Keratinocyte (primary cell): ENCODE measurements at regions not wholly inside any gene's neighbourhood (a gene's known extent, or its start where the extent isn't known, plus 50 kb on each side); places are given as distances from the start of the nearest gene placed in this dataset.

Experiments
- DNase-seq: peaks from one replicate; pipeline ENCODE4 v3.0.0-alpha.2; 2011; ENCODE audit warnings: low read depth, missing footprints, low spot score
- FAIRE-seq: peaks from 2 replicates; lab custom pipeline; 2011; peaks lifted over from hg19 to GRCh38; lab: Jason Lieb, UNC
- H2AFZ ChIP-seq: 2 replicates; pipeline ENCODE4 v1.6.0; 2012; ENCODE audit warnings: low read length, control low read depth, inconsistent platforms; ENCODE audit not compliant: control insufficient read depth
- H3K27ac ChIP-seq: 2 replicates; pipeline ENCODE4 v1.5.1; 2011; ENCODE audit warnings: low read length; ENCODE audit not compliant: control insufficient read depth, insufficient read depth
- H3K27me3 ChIP-seq: 3 replicates; pipeline ENCODE4 v1.6.0; 2011; ENCODE audit warnings: low read length; ENCODE audit not compliant: control insufficient read depth, insufficient read depth; ENCODE audit errors: extremely low read depth
- H3K36me3 ChIP-seq, 2 experiments: 2 replicates in 1 of 2; 3 replicates in 1 of 2; pipeline ENCODE4 v1.5.1; 2011; ENCODE audit warnings: low read length in 2 of 2, mild to moderate bottlenecking in 1 of 2; ENCODE audit not compliant: control insufficient read depth in 2 of 2, insufficient read depth in 2 of 2; ENCODE audit errors: extremely low read depth in 1 of 2
- H3K4me1 ChIP-seq: 3 replicates; pipeline ENCODE4 v1.5.1; 2011; ENCODE audit warnings: low read length; ENCODE audit not compliant: control insufficient read depth, insufficient read depth; ENCODE audit errors: extremely low read depth
- H3K4me2 ChIP-seq: 3 replicates; pipeline ENCODE4 v1.6.0; 2011; ENCODE audit warnings: low read depth, low read length; ENCODE audit not compliant: control insufficient read depth, insufficient read depth; ENCODE audit errors: extremely low read depth
- H3K4me3 ChIP-seq, 3 experiments: fragments of 200-600 bp in 1 of 3; sonication (generic) in 1 of 3; 2 replicates in 2 of 3; 3 replicates in 1 of 3; pipeline ENCODE4 v1.5.1; 2011 to 2016; ENCODE audit warnings: low read length in 3 of 3, mild to moderate bottlenecking in 3 of 3, control low read depth in 2 of 3, inconsistent platforms in 1 of 3, low read depth in 1 of 3, mixed read lengths in 1 of 3, mixed run types in 1 of 3, moderate library complexity in 1 of 3; ENCODE audit not compliant: control insufficient read depth in 2 of 3, insufficient read depth in 2 of 3; ENCODE audit errors: extremely low read depth in 1 of 3
- H3K79me2 ChIP-seq: 2 replicates; pipeline ENCODE4 v1.6.0; 2012; ENCODE audit warnings: low read length; ENCODE audit not compliant: control insufficient read depth, insufficient read depth
- H3K9ac ChIP-seq: 3 replicates; pipeline ENCODE4 v1.6.0; 2011; ENCODE audit warnings: low read length; ENCODE audit not compliant: control insufficient read depth, insufficient read depth; ENCODE audit errors: extremely low read depth
- H3K9me1 ChIP-seq: 3 replicates; pipeline ENCODE4 v1.6.0; 2011; ENCODE audit warnings: low read length; ENCODE audit not compliant: control insufficient read depth, insufficient read depth; ENCODE audit errors: extremely low read depth
- H3K9me3 ChIP-seq: 2 replicates; pipeline ENCODE4 v1.5.1; 2012; ENCODE audit warnings: low read depth, low read length; ENCODE audit not compliant: control insufficient read depth
- H4K20me1 ChIP-seq: 3 replicates; pipeline ENCODE4 v1.6.0; 2011; ENCODE audit warnings: low read length; ENCODE audit not compliant: control insufficient read depth, insufficient read depth; ENCODE audit errors: extremely low read depth
- EZH2 ChIP-seq: IDR thresholded peaks from one replicate; pipeline ENCODE4 v1.6.1; 2012; ENCODE audit warnings: inconsistent platforms, mild to moderate bottlenecking, low read length, moderate library complexity
- dilution Hi-C: fragments of 300-500 bp; cut with MboI; formaldehyde crosslinking; loops from one replicate; pipeline ENCODE4 v1.7.0; 2020; ENCODE audit warnings: low sequenced_read_pairs; ENCODE audit not compliant: extremely low pct_ligation_motif_present
- TF ChIP-seq, protein P1 (sequence below), 3 experiments: IDR thresholded peaks in 1 of 3; conservative IDR thresholded peaks in 1 of 3; optimal IDR thresholded peaks in 1 of 3; 2 replicates in 2 of 3; 3 replicates in 1 of 3; pipeline versions ENCODE3 to v1.5.1; 2011; ENCODE audit warnings: low read length in 3 of 3, mild to moderate bottlenecking in 3 of 3, moderate library complexity in 2 of 3, control low read depth in 1 of 3, inconsistent platforms in 1 of 3; ENCODE audit not compliant: insufficient read depth in 2 of 3; ENCODE audit errors: extremely low read depth in 1 of 3

DNA sequence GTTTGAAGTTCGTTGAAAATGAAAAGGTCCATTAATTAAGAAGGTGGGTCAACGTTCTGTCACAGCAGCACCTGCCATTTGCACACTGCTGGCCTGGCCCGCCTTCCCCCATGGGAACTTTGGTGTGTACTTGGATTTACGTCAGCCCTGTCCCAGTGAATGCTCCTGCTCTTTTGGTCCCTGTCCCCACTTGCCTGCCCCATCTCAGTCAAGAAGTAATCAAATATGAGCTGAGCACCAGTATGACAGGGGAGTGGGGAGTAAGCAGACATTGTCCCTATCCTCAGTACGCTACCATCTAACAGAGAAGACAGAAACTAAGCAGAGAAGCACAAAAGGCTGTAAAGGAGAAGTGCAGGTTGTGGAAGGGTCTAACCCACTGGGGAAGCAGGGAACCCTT lies 65.1 kb downstream of the SLC4A3 start:
- FAIRE-seq: no peak
- dilution Hi-C loops: no loop called here

DNA sequence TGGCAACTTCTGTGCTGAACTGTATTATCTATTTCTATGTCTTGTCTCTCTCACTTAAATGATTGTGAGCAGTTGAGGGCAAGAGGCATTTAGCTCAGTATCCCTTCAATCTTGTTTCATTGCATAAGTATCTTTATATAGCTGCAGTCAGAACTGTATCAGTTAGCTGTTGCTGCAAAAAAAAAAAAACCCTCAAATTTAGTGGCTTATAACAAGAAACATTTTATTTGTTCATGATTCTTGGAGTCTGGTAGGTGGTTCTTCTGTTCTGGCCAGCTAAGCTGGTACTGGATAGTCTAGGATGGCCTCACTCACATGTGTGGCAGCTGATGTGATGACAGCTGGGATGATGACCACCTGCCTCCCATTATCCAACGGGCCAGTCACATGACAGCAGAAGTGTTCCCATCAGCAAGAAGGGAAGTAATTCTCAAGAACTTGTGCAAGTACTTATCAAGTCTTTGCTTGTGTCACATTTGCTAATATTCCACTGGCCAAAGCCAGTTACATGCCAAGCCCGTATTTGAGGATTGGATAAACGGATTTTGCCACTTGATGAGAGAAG lies 67.8 kb downstream of the SLC4A3 start:
- FAIRE-seq (no peak), DNase-seq (no peak)
- Histone ChIP-seq H3K9me3 (no peaks in the 10 kb centered on the region), H4K20me1 (no peaks in the 10 kb centered on the region), H3K36me3 (no peaks in the 10 kb centered on the region), H3K9me1 (no peaks in the 10 kb centered on the region), H3K4me3 (no peak overlapping the region), H3K79me2 (no peaks in the 10 kb centered on the region), H3K9ac (no peak overlapping the region), H3K4me2 (no peak overlapping the region), H3K27ac (no peak overlapping the region), H2AFZ (no peak overlapping the region), H3K4me1 (peaks cover 16% of the 10 kb centered on the region), H3K27me3 (no peaks in the 10 kb centered on the region)
- dilution Hi-C loops: no loop called here
- TF ChIP-seq, protein P1, sequence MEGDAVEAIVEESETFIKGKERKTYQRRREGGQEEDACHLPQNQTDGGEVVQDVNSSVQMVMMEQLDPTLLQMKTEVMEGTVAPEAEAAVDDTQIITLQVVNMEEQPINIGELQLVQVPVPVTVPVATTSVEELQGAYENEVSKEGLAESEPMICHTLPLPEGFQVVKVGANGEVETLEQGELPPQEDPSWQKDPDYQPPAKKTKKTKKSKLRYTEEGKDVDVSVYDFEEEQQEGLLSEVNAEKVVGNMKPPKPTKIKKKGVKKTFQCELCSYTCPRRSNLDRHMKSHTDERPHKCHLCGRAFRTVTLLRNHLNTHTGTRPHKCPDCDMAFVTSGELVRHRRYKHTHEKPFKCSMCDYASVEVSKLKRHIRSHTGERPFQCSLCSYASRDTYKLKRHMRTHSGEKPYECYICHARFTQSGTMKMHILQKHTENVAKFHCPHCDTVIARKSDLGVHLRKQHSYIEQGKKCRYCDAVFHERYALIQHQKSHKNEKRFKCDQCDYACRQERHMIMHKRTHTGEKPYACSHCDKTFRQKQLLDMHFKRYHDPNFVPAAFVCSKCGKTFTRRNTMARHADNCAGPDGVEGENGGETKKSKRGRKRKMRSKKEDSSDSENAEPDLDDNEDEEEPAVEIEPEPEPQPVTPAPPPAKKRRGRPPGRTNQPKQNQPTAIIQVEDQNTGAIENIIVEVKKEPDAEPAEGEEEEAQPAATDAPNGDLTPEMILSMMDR (optimal IDR thresholded peaks at IDR 0.05 in 1 of 3, IDR thresholded peaks at IDR 0.05 in 1 of 3, conservative IDR thresholded peaks at IDR 0.05 in 1 of 3; ENCODE audit: extremely low read depth in 1 of 3, insufficient read depth in 2 of 3, low read length in 3 of 3): no peak
- TF ChIP-seq EZH2: no peak

More for the DNA sequence above, 65.1 kb downstream of the SLC4A3 start:
- H3K36me3 ChIP-seq: no peaks in the 10 kb centered on the region
- H2AFZ ChIP-seq: no peak overlapping the region
- no peaks in the 10 kb centered on the region for H3K9me1 ChIP-seq
- H3K9me3 ChIP-seq: no peaks in the 10 kb centered on the region
- no peak overlapping the region for H3K4me2 ChIP-seq
- H3K79me2 ChIP-seq: no peaks in the 10 kb centered on the region
- H3K4me1 ChIP-seq: peaks cover 26% of the 10 kb centered on the region
- H3K27me3 ChIP-seq: no peaks in the 10 kb centered on the region
- H3K27ac ChIP-seq: no peak overlapping the region
- no peaks in the 10 kb centered on the region for H4K20me1 ChIP-seq
- no peak for DNase-seq
- no peak overlapping the region for H3K4me3 ChIP-seq
- no peak overlapping the region for H3K9ac ChIP-seq
- TF ChIP-seq, protein P1 (optimal IDR thresholded peaks at IDR 0.05 in 1 of 3, IDR thresholded peaks at IDR 0.05 in 1 of 3, conservative IDR thresholded peaks at IDR 0.05 in 1 of 3; ENCODE audit: extremely low read depth in 1 of 3, insufficient read depth in 2 of 3, low read length in 3 of 3): no peak
- TF ChIP-seq EZH2: no peak
